Ovary (tissue), 7 donors: ENCODE measurements at regions not wholly inside any gene's neighbourhood (a gene's known extent, or its start where the extent isn't known, plus 50 kb on each side); places are given as distances from the start of the nearest gene placed in this dataset. TPM values are rescaled to one million over a fixed set of nuclear protein-coding genes. Genes with fewer than 3 reads are reported as not detected.

Experiments used
- DNase-seq, 5 donors: peaks; one replicate each; pipeline ENCODE4 v3.0.0-alpha.2; 2019 to 2020
- H3K27ac ChIP-seq, 2 donors: fragments of 200-600 bp; one replicate each; pipeline versions ENCODE4 v1.5.1 to v1.8.0; 2019 to 2022
- H3K27me3 ChIP-seq: fragments of 200-600 bp; one replicate; pipeline ENCODE4 v1.8.0; 2022
- H3K36me3 ChIP-seq: fragments of 200-600 bp; sonication (generic); one replicate; pipeline ENCODE4 v1.5.1; 2019
- H3K4me1 ChIP-seq: one replicate; pipeline ENCODE4 v1.8.1; 2013; ENCODE audit warnings: mild to moderate bottlenecking, moderate library complexity; ENCODE audit not compliant: insufficient read depth
- H3K4me3 ChIP-seq: fragments of 200-600 bp; sonication (generic); one replicate; pipeline ENCODE4 v1.5.1; 2017
- H3K9me3 ChIP-seq, 2 donors: fragments of 200-600 bp in 1 of 2; sonication (generic) in 1 of 2; one replicate each; pipeline versions ENCODE4 v1.5.1 to v1.8.1; 2013 to 2019; ENCODE audit warnings: mild to moderate bottlenecking in 1 of 2, moderate library complexity in 1 of 2
- EP300 ChIP-seq: sonication (generic); formaldehyde crosslinking; IDR thresholded peaks from one replicate; pipeline ENCODE4 v1.6.1; 2017; ENCODE audit warnings: antibody characterized with exemption
- POLR2A ChIP-seq: fragments of 450-650 bp; IDR thresholded peaks from one replicate; pipeline ENCODE4 v1.6.1; 2017; ENCODE audit warnings: antibody characterized with exemption, mild to moderate bottlenecking, moderate library complexity
- WGBS, 3 donors: extraction: QIAGEN DNeasy Blood & Tissue Kit in 1 of 3; methylation state at CpG; one replicate each; pipeline versions ENCODE4 v1.1.5 to v1.1.7; 2013 to 2017; 5-methylcytosine and 5-hydroxymethylcytosine counted together
- intact Hi-C, 4 donors: fragments of 100-400 bp; cut with DNase I; formaldehyde crosslinking; loops; one replicate each; pipeline versions ENCODE4 v1.11.0 to v1.15.1; 2022 to 2023
- small RNA-seq: library from RNA; depleted of rRNA; stranded (forward); fragments of <200 nt; gene quantifications from one replicate; pipeline ENCODE3, GENCODE V24; 2016
- TF ChIP-seq, protein P1 (sequence below), 3 donors: fragments of 450-650 bp in 2 of 3; fragments of 200-600 bp in 1 of 3; IDR thresholded peaks; one replicate each; pipeline versions ENCODE4 v1.5.1 to v1.8.0; 2016 to 2022; ENCODE audit warnings: antibody characterized with exemption in 3 of 3, mild to moderate bottlenecking in 1 of 3
- donor health status: DM: no; HTN: no; CAD: no; lungs with moderate emphysema.
- donor health status: DM: no; HTN: no; CAD: no.
- donor health status: Bipolar disorder and iron deficiency.
- donor health status: DM: no; HTN: no; CAD: no.
- donor health status: DM: yes; HTN: yes; CAD: no.

DNA sequence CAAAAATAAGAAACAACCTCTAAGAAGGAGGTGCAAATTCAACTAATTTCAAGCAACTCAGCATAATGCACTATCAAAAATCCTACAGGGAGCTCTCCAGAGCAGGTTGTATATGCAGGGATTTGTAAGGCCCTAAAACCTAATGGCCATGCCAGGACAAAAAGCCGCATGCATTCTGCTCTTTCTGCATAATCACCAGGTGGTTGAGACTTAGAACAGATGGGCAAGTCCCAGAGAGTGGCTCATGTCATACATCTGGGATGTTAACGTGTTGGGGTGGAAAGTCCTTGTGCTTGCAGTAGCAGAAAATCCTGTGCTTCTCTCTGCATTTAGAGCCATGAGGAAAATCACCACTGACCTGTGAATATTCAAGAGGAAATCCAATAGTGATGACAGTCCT lies 1002.9 kb downstream of the AGBL1 start:
- DNase-seq = no peak
- Histone ChIP-seq H3K27me3 (no peaks in the 10 kb centered on the region), H3K4me1 (no peaks in the 10 kb centered on the region), H3K36me3 (no peaks in the 10 kb centered on the region), H3K4me3 (no peak overlapping the region), H3K9me3 (no peaks in the 10 kb centered on the region), H3K27ac (no peak overlapping the region)
- TF ChIP-seq EP300 (no peak), POLR2A (no peak)
- TF ChIP-seq, protein P1, sequence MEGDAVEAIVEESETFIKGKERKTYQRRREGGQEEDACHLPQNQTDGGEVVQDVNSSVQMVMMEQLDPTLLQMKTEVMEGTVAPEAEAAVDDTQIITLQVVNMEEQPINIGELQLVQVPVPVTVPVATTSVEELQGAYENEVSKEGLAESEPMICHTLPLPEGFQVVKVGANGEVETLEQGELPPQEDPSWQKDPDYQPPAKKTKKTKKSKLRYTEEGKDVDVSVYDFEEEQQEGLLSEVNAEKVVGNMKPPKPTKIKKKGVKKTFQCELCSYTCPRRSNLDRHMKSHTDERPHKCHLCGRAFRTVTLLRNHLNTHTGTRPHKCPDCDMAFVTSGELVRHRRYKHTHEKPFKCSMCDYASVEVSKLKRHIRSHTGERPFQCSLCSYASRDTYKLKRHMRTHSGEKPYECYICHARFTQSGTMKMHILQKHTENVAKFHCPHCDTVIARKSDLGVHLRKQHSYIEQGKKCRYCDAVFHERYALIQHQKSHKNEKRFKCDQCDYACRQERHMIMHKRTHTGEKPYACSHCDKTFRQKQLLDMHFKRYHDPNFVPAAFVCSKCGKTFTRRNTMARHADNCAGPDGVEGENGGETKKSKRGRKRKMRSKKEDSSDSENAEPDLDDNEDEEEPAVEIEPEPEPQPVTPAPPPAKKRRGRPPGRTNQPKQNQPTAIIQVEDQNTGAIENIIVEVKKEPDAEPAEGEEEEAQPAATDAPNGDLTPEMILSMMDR (IDR thresholded peaks at IDR 0.05) = no peak
- 71 to 78% (median 77%) methylated on average over 2 of the region's 2 CpGs for WGBS, 3 donors
- intact Hi-C loops = no loop called here

DNA sequence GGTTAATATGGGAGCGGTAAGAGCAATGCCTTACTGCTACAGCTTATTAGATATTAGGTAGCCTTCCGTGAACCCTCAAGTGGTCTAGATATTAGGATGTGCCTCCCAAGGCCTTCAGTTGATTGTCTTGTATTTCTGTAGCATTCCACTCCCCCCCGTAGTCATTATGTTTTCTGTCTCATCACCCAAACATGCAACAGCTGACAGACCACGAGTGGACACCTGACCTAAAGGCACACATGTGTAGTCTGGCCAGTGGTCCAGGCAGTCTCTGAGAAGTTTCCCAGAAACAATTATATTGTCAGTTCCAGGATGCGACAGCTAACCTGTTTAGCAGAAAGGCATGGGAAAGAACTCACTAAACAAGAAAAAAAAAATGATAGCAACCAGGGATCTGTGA lies 1000.9 kb downstream of the AGBL1 start:
- no peaks in the 10 kb centered on the region for H3K27me3 ChIP-seq
- H3K4me3 ChIP-seq = no peak overlapping the region
- DNase-seq = no peak
- intact Hi-C loops = no loop called here
- no peak for TF ChIP-seq EP300
- TF ChIP-seq POLR2A = no peak
- H3K9me3 ChIP-seq = no peaks in the 10 kb centered on the region
- no peak overlapping the region for H3K27ac ChIP-seq
- H3K36me3 ChIP-seq = no peaks in the 10 kb centered on the region
- WGBS, 3 donors = 50 to 65% (median 61%) methylated on average over 5 of the region's 5 CpGs
- no peaks in the 10 kb centered on the region for H3K4me1 ChIP-seq

Small RNA genes lying in the stretch of these regions (small RNA-seq; reads per million reads assigned to genes)
- gene RNU6-185P = not detected
